ENCODE measurements at regions not wholly inside any gene's neighbourhood (a gene's known extent, or its start where the extent isn't known, plus 50 kb on each side); places are given as distances from the start of the nearest gene placed in this dataset.

DNA sequence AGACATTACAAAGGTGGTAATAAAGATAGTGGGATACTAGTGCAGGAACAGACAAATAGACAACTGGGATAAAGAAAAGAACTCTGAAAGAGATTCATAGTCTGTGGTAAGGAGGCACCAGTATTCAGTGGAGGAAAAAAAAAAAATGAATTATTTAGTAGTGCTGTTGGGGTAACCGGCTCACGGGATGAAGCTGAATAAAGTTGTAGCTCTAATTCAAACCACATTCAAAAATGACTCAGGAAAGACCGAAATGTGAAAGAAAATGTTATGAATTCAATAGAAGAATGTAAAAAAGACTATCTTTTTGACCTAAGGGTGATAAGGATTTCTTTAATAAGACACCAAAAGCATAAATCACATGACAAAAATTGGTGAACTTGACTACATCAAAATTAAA, 83.1 kb upstream of the HABP2 start:
- H3K36me3 ChIP-seq (ENCODE audit: insufficient read depth, low read length) = no peaks in the 10 kb centered on the region
- no peak overlapping the region for H3K27ac ChIP-seq (ENCODE audit: low read length)
- no peak overlapping the region for H2AFZ ChIP-seq (ENCODE audit: low read depth, low read length)
- DNase-seq = no peak
- no peak overlapping the region for H3K4me2 ChIP-seq (ENCODE audit: insufficient read depth, low read length)
- no peak for ATAC-seq (ENCODE audit: insufficient read depth, low read depth)
- TF ChIP-seq, protein P1, sequence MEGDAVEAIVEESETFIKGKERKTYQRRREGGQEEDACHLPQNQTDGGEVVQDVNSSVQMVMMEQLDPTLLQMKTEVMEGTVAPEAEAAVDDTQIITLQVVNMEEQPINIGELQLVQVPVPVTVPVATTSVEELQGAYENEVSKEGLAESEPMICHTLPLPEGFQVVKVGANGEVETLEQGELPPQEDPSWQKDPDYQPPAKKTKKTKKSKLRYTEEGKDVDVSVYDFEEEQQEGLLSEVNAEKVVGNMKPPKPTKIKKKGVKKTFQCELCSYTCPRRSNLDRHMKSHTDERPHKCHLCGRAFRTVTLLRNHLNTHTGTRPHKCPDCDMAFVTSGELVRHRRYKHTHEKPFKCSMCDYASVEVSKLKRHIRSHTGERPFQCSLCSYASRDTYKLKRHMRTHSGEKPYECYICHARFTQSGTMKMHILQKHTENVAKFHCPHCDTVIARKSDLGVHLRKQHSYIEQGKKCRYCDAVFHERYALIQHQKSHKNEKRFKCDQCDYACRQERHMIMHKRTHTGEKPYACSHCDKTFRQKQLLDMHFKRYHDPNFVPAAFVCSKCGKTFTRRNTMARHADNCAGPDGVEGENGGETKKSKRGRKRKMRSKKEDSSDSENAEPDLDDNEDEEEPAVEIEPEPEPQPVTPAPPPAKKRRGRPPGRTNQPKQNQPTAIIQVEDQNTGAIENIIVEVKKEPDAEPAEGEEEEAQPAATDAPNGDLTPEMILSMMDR (IDR thresholded peaks at IDR 0.05; ENCODE audit: borderline replicate concordance, extremely low read depth, low read length, poor library complexity, severe bottlenecking) = no peak
- no peak for TF ChIP-seq EZH2 (IDR thresholded peaks at IDR 0.05; ENCODE audit: borderline replicate concordance, low read depth, low read length, severe bottlenecking)
- H3K9me3 ChIP-seq (ENCODE audit: insufficient read depth, low read length, severe bottlenecking) = no peaks in the 10 kb centered on the region
- no peak overlapping the region for H3K4me3 ChIP-seq (ENCODE audit: low read depth in 1 of 2, low read length in 2 of 2)
- H3K27me3 ChIP-seq (ENCODE audit: insufficient read depth, low read length, poor library complexity) = no peaks in the 10 kb centered on the region
- no peaks in the 10 kb centered on the region for H3K79me2 ChIP-seq (ENCODE audit: insufficient read depth, low read length)
- H3K9ac ChIP-seq (ENCODE audit: low read depth, low read length) = no peak overlapping the region
- no peaks in the 10 kb centered on the region for H4K20me1 ChIP-seq (ENCODE audit: insufficient read depth, low read length)
- H3K4me1 ChIP-seq (ENCODE audit: insufficient read depth, low read length) = no peaks in the 10 kb centered on the region

DNA sequence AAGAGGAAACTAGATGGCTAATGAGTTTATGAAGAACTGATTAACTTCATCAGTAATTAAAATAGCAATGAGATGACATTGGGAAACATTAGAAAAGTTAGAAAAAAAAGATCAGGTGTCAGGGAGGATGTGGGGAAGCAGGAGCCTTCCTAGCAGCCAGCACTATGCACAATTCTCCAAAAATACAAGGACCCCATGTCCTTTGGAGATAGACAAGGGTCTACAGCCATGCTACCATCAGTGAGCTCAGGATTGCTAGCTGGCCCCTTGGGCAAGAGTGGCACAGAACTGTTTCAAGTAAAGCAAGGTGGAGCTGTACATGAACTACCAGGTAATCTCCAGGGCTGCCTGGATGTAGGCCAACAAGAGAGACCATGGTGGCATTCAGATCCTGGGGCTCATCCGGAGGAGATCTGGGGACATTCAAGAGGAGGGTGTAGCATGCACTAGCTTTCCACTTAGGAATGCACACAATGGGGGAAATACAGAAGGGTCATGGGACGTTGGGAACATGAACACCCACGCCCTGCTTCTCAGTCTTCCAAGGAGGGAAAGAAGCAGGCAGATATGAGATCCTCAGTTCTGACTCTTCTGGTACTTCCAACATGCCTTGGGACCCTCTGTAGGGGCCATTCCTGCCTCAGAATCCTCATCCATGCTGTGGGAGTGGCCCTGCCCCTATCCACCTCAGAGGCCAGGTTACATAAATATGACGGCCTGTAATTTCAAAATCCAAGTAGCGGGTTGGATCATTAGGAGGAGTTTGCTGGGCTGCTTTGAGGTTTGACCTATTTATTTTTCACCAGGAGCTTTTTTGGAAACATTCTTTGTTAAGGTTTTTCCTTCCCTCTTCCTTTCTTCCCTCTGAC, 82.2 kb upstream of the HABP2 start:
- no peak overlapping the region for H3K4me3 ChIP-seq (ENCODE audit: low read depth in 1 of 2, low read length in 2 of 2)
- no peaks in the 10 kb centered on the region for H3K4me1 ChIP-seq (ENCODE audit: insufficient read depth, low read length)
- H3K36me3 ChIP-seq (ENCODE audit: insufficient read depth, low read length) = no peaks in the 10 kb centered on the region
- no peaks in the 10 kb centered on the region for H3K9me3 ChIP-seq (ENCODE audit: insufficient read depth, low read length, severe bottlenecking)
- no peak for ATAC-seq (ENCODE audit: insufficient read depth, low read depth)
- no peak overlapping the region for H3K9ac ChIP-seq (ENCODE audit: low read depth, low read length)
- no peak overlapping the region for H3K27ac ChIP-seq (ENCODE audit: low read length)
- no peak overlapping the region for H2AFZ ChIP-seq (ENCODE audit: low read depth, low read length)
- no peak for TF ChIP-seq EZH2 (IDR thresholded peaks at IDR 0.05; ENCODE audit: borderline replicate concordance, low read depth, low read length, severe bottlenecking)
- TF ChIP-seq, protein P1 (IDR thresholded peaks at IDR 0.05; ENCODE audit: borderline replicate concordance, extremely low read depth, low read length, poor library complexity, severe bottlenecking) = no peak
- H4K20me1 ChIP-seq (ENCODE audit: insufficient read depth, low read length) = no peaks in the 10 kb centered on the region
- H3K79me2 ChIP-seq (ENCODE audit: insufficient read depth, low read length) = no peaks in the 10 kb centered on the region
- DNase-seq = no peak
- H3K27me3 ChIP-seq (ENCODE audit: insufficient read depth, low read length, poor library complexity) = no peaks in the 10 kb centered on the region
- H3K4me2 ChIP-seq (ENCODE audit: insufficient read depth, low read length) = no peak overlapping the region

DNA sequence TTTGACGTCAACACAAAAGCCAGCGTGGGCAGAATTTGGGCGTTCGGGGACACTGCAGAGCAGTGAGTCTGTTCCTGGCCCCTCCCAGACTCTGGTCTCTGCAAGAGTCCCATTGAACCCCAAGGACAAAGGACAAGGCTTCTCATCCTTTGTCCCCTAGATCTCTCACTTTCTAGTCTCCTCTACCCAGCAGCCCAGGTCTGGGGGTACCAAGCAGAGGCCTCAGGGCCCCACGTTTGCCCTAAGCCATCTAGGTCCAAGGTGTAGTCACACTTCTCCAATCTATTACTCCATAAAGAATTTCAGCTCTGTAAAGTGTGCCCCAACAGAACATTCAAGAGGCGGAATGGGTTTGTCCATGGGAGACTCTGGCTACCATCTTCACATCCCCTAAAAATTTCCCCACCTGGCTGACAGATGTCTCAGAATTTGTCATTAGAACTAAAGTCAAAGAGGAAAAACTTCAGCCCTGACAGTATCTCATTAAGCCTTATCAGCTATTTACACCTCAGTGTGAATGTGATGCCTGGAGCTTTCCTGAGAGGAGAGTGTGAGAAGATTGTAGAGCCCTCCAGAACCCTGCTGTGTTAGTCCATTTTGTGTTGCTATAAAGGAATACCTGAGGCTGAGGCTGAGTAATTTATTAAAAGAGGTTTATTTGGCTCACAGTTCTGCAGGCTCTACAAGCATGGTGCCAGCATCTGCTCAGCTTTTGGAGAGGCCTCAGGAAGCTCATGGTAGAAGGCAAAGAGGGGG, 81.4 kb upstream of the HABP2 start:
- no peak for ATAC-seq (ENCODE audit: insufficient read depth, low read depth)
- no peak for DNase-seq

More for the DNA sequence above, 81.4 kb upstream of the HABP2 start:
- no peak for TF ChIP-seq EZH2 (IDR thresholded peaks at IDR 0.05; ENCODE audit: borderline replicate concordance, low read depth, low read length, severe bottlenecking)
- TF ChIP-seq, protein P1 (IDR thresholded peaks at IDR 0.05; ENCODE audit: borderline replicate concordance, extremely low read depth, low read length, poor library complexity, severe bottlenecking) = no peak
- no peak overlapping the region for H3K4me2 ChIP-seq (ENCODE audit: insufficient read depth, low read length)
- no peak overlapping the region for H3K27ac ChIP-seq (ENCODE audit: low read length)
- H2AFZ ChIP-seq (ENCODE audit: low read depth, low read length) = no peak overlapping the region
- no peak overlapping the region for H3K4me3 ChIP-seq (ENCODE audit: low read depth in 1 of 2, low read length in 2 of 2)
- H4K20me1 ChIP-seq (ENCODE audit: insufficient read depth, low read length) = no peaks in the 10 kb centered on the region
- no peaks in the 10 kb centered on the region for H3K4me1 ChIP-seq (ENCODE audit: insufficient read depth, low read length)
- no peaks in the 10 kb centered on the region for H3K79me2 ChIP-seq (ENCODE audit: insufficient read depth, low read length)
- no peaks in the 10 kb centered on the region for H3K9me3 ChIP-seq (ENCODE audit: insufficient read depth, low read length, severe bottlenecking)
- no peaks in the 10 kb centered on the region for H3K27me3 ChIP-seq (ENCODE audit: insufficient read depth, low read length, poor library complexity)
- no peaks in the 10 kb centered on the region for H3K36me3 ChIP-seq (ENCODE audit: insufficient read depth, low read length)
- no peak overlapping the region for H3K9ac ChIP-seq (ENCODE audit: low read depth, low read length)
